OCI-LY1 (cell line): ENCODE measurements at regions not wholly inside any gene's neighbourhood (a gene's known extent, or its start where the extent isn't known, plus 50 kb on each side); places are given as distances from the start of the nearest gene placed in this dataset.

Experiments used
- H2AFZ ChIP-seq: fragments of 200-600 bp; sonication (generic), shearing (Covaris generic); 2 replicates; pipeline ENCODE4 v1.6.0; 2014; ENCODE audit warnings: antibody characterized with exemption, mild to moderate bottlenecking, low read length
- H3F3A ChIP-seq: fragments of 200-600 bp; sonication (generic), shearing (Covaris generic); 2 replicates; pipeline ENCODE4 v1.6.0; 2014; ENCODE audit warnings: mild to moderate bottlenecking, antibody characterized with exemption, low read length, moderate library complexity; ENCODE audit not compliant: insufficient read depth
- H3K27ac ChIP-seq: fragments of 200-600 bp; sonication (generic); 2 replicates; pipeline ENCODE4 v1.5.1; 2014; ENCODE audit warnings: low read length, mixed run types, mild to moderate bottlenecking, low read depth; ENCODE audit not compliant: poor library complexity, severe bottlenecking
- H3K27me3 ChIP-seq: fragments of 200-600 bp; sonication (generic); 2 replicates; pipeline ENCODE4 v1.6.0; 2014; ENCODE audit warnings: antibody characterized with exemption, mild to moderate bottlenecking, low read length, moderate library complexity; ENCODE audit not compliant: insufficient read depth
- H3K36me3 ChIP-seq: fragments of 200-600 bp; sonication (generic); 2 replicates; pipeline ENCODE4 v1.6.1; 2014; ENCODE audit warnings: mild to moderate bottlenecking, antibody characterized with exemption, low read length, moderate library complexity, mixed read lengths; ENCODE audit not compliant: insufficient read depth
- H3K4me1 ChIP-seq: fragments of 200-600 bp; sonication (generic); 2 replicates; pipeline ENCODE4 v1.5.1; 2014; ENCODE audit warnings: mild to moderate bottlenecking, low read length, moderate library complexity; ENCODE audit not compliant: insufficient read depth, severe bottlenecking
- H3K4me2 ChIP-seq: fragments of 200-600 bp; sonication (generic), shearing (Covaris generic); 2 replicates; pipeline ENCODE4 v1.6.1; 2014; ENCODE audit warnings: low read length
- H3K4me3 ChIP-seq: fragments of 200-600 bp; sonication (generic); 2 replicates; pipeline ENCODE4 v1.5.1; 2014; ENCODE audit warnings: low read length, low read depth, mild to moderate bottlenecking, mixed read lengths; ENCODE audit not compliant: poor library complexity, severe bottlenecking
- H3K79me2 ChIP-seq: fragments of 200-600 bp; shearing (Covaris generic); 2 replicates; pipeline ENCODE4 v1.6.1; 2016; ENCODE audit warnings: mixed run types, low read length, mixed read lengths; ENCODE audit not compliant: insufficient read depth
- H3K9ac ChIP-seq: fragments of 200-600 bp; sonication (generic), shearing (Covaris generic); 2 replicates; pipeline ENCODE4 v1.6.1; 2014; ENCODE audit warnings: mild to moderate bottlenecking, low read length, mixed read lengths
- H3K9me2 ChIP-seq: fragments of 200-600 bp; sonication (generic), shearing (Covaris generic); 2 replicates; pipeline ENCODE4 v1.6.1; 2014; ENCODE audit warnings: low read depth, mild to moderate bottlenecking, low read length, mixed read lengths
- H3K9me3 ChIP-seq: fragments of 200-600 bp; shearing (Covaris generic); 2 replicates; pipeline ENCODE4 v1.6.1; 2014; ENCODE audit warnings: low read length, mixed read lengths
- H4K20me1 ChIP-seq: fragments of 200-600 bp; sonication (generic), shearing (Covaris generic); 2 replicates; pipeline ENCODE4 v1.6.0; 2016; ENCODE audit warnings: mild to moderate bottlenecking, low read length; ENCODE audit not compliant: insufficient read depth
- EZH2 ChIP-seq: fragments of 200-600 bp; sonication (generic), shearing (Covaris generic); IDR thresholded peaks from 2 replicates; pipeline ENCODE4 v1.8.0; 2017; ENCODE audit warnings: borderline replicate concordance, mixed run types, mild to moderate bottlenecking, antibody characterized with exemption, low read length, moderate library complexity, mixed read lengths
- TF ChIP-seq, protein P1 (sequence below): fragments of 200-600 bp; sonication (generic), shearing (Covaris generic); IDR thresholded peaks from 2 replicates; pipeline ENCODE4 v1.5.1; 2017; ENCODE audit warnings: mild to moderate bottlenecking, antibody characterized with exemption, low read length, moderate library complexity, mixed read lengths

DNA sequence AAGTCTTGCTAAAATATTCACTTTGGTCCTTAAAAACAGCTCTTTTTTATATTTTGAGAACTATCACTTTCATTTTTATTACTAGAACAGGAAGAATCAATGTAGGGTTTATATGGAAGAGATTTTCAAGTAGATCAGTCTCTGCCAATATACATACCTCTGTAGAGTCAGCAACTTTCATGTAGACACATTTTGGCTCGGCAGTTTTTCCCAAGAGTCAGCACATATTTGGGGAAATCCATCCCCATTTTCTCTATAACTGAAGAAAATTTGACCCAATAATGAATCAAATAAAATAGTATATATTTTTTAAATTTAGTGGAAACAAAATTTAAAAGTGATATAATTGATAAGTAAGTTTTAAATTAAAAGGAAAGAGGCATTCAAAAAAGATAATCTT lies 329.8 kb upstream of the TFPI start:
- Histone ChIP-seq H3K79me2 (no peaks in the 10 kb centered on the region), H3K9me3 (no peaks in the 10 kb centered on the region), H3K9ac (no peak overlapping the region), H3K36me3 (no peaks in the 10 kb centered on the region), H3F3A (no peaks in the 10 kb centered on the region), H3K27me3 (no peaks in the 10 kb centered on the region), H3K27ac (no peak overlapping the region), H2AFZ (no peak overlapping the region), H3K4me3 (no peak overlapping the region), H3K4me2 (no peak overlapping the region), H4K20me1 (no peaks in the 10 kb centered on the region), H3K9me2 (no peaks in the 10 kb centered on the region), H3K4me1 (peaks cover 2% of the 10 kb centered on the region)
- TF ChIP-seq, protein P1, sequence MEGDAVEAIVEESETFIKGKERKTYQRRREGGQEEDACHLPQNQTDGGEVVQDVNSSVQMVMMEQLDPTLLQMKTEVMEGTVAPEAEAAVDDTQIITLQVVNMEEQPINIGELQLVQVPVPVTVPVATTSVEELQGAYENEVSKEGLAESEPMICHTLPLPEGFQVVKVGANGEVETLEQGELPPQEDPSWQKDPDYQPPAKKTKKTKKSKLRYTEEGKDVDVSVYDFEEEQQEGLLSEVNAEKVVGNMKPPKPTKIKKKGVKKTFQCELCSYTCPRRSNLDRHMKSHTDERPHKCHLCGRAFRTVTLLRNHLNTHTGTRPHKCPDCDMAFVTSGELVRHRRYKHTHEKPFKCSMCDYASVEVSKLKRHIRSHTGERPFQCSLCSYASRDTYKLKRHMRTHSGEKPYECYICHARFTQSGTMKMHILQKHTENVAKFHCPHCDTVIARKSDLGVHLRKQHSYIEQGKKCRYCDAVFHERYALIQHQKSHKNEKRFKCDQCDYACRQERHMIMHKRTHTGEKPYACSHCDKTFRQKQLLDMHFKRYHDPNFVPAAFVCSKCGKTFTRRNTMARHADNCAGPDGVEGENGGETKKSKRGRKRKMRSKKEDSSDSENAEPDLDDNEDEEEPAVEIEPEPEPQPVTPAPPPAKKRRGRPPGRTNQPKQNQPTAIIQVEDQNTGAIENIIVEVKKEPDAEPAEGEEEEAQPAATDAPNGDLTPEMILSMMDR: no peak
- no peak for TF ChIP-seq EZH2

DNA sequence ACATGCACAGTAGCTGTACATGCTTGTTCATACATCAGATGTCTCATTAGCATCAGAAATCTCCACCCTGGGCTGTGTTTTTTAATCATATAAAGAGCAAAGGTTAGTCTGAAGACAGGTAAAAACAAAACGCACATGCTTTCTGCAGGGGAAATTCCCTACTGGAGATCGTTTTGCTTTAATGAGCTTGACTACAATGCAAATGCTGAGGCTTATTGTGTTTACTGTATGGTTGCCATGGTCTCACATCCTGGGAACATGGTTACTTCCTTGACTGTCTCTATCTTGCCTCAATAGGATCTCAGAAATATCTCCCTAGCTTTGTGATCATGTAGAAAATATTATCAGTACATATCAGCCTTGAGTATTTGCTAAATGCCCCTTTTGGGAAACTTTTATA lies 336.5 kb upstream of the TFPI start:
- Histone ChIP-seq H3K9me3 (no peaks in the 10 kb centered on the region), H3K4me2 (no peak overlapping the region), H3K79me2 (no peaks in the 10 kb centered on the region), H3K27ac (no peak overlapping the region), H3K9me2 (no peaks in the 10 kb centered on the region), H3K4me3 (no peak overlapping the region), H3K36me3 (no peaks in the 10 kb centered on the region), H3K4me1 (peaks cover 9% of the 10 kb centered on the region), H2AFZ (no peak overlapping the region), H3K9ac (no peak overlapping the region), H3K27me3 (no peaks in the 10 kb centered on the region), H3F3A (no peaks in the 10 kb centered on the region), H4K20me1 (no peaks in the 10 kb centered on the region)
- no peak for TF ChIP-seq EZH2
- TF ChIP-seq, protein P1: no peak

GRCh38 chr2:187900021-187900420 lies 345.8 kb upstream of the TFPI start:
- Histone ChIP-seq H3K4me3 (no peak overlapping the region), H3K36me3 (no peaks in the 10 kb centered on the region), H3K4me2 (no peak overlapping the region), H3K4me1 (no peaks in the 10 kb centered on the region), H3K27me3 (no peaks in the 10 kb centered on the region), H3K9me2 (no peaks in the 10 kb centered on the region), H3K79me2 (no peaks in the 10 kb centered on the region), H3F3A (no peaks in the 10 kb centered on the region), H3K27ac (no peak overlapping the region), H3K9ac (no peak overlapping the region), H3K9me3 (no peaks in the 10 kb centered on the region), H4K20me1 (no peaks in the 10 kb centered on the region), H2AFZ (no peak overlapping the region)
- no peak for TF ChIP-seq EZH2
- TF ChIP-seq, protein P1: no peak
